Sigmoid colon (tissue), 6 donors: ENCODE measurements at regions not wholly inside any gene's neighbourhood (a gene's known extent, or its start where the extent isn't known, plus 50 kb on each side); places are given as distances from the start of the nearest gene placed in this dataset.

Source experiments
- DNase-seq: peaks from one replicate; pipeline ENCODE4 v3.0.0-alpha.2; 2019
- H3K27ac ChIP-seq, 4 donors: fragments of 200-600 bp; sonication (generic); one replicate each; pipeline ENCODE4 v1.5.1; 2016 to 2019; ENCODE audit warnings: mild to moderate bottlenecking in 1 of 4
- H3K27me3 ChIP-seq, 3 donors: fragments of 200-600 bp; sonication (generic); one replicate each; pipeline ENCODE4 v1.5.1; 2019; ENCODE audit warnings: mild to moderate bottlenecking in 1 of 3
- H3K36me3 ChIP-seq, 4 donors: fragments of 200-600 bp; sonication (generic); one replicate each; pipeline ENCODE4 v1.5.1; 2016 to 2019
- H3K4me1 ChIP-seq, 4 donors: fragments of 200-600 bp; sonication (generic); one replicate each; pipeline ENCODE4 v1.5.1; 2017 to 2019
- H3K4me3 ChIP-seq, 4 donors: fragments of 200-600 bp; sonication (generic); one replicate each; pipeline ENCODE4 v1.5.1; 2017 to 2019; ENCODE audit warnings: mild to moderate bottlenecking in 2 of 4, moderate library complexity in 1 of 4
- H3K9me3 ChIP-seq, 4 donors: fragments of 200-600 bp in 3 of 4; sonication (generic) in 3 of 4; one replicate each; pipeline versions ENCODE4 v1.5.1 to v1.6.1; 2013 to 2019
- EP300 ChIP-seq, 4 donors: sonication (generic); formaldehyde crosslinking; IDR thresholded peaks; one replicate each; pipeline ENCODE4 v1.6.1; 2017; ENCODE audit warnings: antibody characterized with exemption in 4 of 4
- POLR2A ChIP-seq, 2 donors: fragments of 450-650 bp; IDR thresholded peaks; one replicate each; pipeline ENCODE4 v1.6.1; 2016; ENCODE audit warnings: antibody characterized with exemption in 2 of 2, mild to moderate bottlenecking in 2 of 2, moderate library complexity in 2 of 2
- POLR2AphosphoS5 ChIP-seq, 4 donors: sonication (generic); formaldehyde crosslinking; IDR thresholded peaks; one replicate each; pipeline ENCODE4 v1.6.1; 2017; ENCODE audit warnings: antibody characterized with exemption in 4 of 4
- WGBS, 2 donors: extraction: QIAGEN DNeasy Blood & Tissue Kit; methylation state at CpG; one replicate each; pipeline ENCODE4 v1.1.7; 2013; 5-methylcytosine and 5-hydroxymethylcytosine counted together
- intact Hi-C: fragments of 100-400 bp; cut with DNase I; formaldehyde crosslinking; loops from one replicate; pipeline ENCODE4 v1.15.1; 2023
- TF ChIP-seq, protein P1 (sequence below), 4 experiments: fragments of 450-650 bp in 3 of 4; fragments of 200-600 bp in 1 of 4; IDR thresholded peaks; one replicate each; pipeline ENCODE4 v1.5.1; 2016 to 2019; ENCODE audit warnings: antibody characterized with exemption in 4 of 4, mild to moderate bottlenecking in 3 of 4, moderate library complexity in 2 of 4
- donor health status: healthy with polysubstance abuse.
- donor health status: healthy.

DNA sequence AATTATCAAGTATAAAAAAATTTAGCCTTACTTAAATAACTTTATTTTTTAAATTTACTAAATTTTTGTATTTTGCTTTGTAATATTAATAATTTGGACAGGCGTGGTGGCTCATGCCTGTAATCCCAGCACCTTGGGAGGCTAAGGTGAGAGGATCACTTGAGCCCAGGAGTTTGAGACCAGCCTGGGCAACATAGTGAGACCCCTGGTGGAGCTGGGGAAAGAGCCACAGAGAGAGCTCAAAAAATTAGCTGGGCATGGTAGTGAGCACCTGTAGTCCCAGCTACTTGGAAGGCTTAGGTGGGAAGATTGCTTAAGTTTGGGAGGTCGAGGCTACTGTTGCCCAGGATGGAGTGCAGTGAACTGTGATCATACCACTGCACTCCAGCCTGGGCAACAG, 143.5 kb downstream of the B3GNT2 start:
- intact Hi-C loops = no loop called here
- WGBS, 2 donors = 88 to 90% methylated on average over 2 of the region's 2 CpGs
- H3K4me1 ChIP-seq = peaks cover 0 to 34% (median 15%) of the 10 kb centered on the region in 4 donors

DNA sequence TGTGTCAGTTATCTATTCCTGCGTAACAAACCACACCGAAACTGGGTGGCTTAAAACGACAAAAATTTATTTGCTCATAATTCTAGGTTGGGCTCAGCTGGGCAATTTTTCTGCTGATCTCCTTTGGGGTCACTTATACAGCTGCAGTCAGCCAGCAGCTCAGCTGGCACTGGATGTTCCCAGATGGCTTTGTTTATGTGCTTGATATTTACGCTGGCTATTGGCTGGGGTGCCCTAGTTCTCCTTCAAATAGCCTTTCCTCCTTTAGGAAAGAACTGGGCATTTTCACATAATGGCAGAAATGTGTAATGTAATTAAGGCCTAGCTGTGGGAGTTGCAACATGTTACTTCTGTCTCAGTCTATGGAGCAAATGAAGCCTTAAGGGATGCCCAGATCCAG, 142.2 kb downstream of the B3GNT2 start:
- no peaks in the 10 kb centered on the region for H3K36me3 ChIP-seq
- no peak for TF ChIP-seq POLR2A (IDR thresholded peaks at IDR 0.05)
- TF ChIP-seq, protein P1, sequence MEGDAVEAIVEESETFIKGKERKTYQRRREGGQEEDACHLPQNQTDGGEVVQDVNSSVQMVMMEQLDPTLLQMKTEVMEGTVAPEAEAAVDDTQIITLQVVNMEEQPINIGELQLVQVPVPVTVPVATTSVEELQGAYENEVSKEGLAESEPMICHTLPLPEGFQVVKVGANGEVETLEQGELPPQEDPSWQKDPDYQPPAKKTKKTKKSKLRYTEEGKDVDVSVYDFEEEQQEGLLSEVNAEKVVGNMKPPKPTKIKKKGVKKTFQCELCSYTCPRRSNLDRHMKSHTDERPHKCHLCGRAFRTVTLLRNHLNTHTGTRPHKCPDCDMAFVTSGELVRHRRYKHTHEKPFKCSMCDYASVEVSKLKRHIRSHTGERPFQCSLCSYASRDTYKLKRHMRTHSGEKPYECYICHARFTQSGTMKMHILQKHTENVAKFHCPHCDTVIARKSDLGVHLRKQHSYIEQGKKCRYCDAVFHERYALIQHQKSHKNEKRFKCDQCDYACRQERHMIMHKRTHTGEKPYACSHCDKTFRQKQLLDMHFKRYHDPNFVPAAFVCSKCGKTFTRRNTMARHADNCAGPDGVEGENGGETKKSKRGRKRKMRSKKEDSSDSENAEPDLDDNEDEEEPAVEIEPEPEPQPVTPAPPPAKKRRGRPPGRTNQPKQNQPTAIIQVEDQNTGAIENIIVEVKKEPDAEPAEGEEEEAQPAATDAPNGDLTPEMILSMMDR (IDR thresholded peaks at IDR 0.05) = no peak
- TF ChIP-seq POLR2AphosphoS5 (IDR thresholded peaks at IDR 0.05) = no peak
- TF ChIP-seq EP300 (IDR thresholded peaks at IDR 0.05) = no peak
- intact Hi-C loops = no loop called here
- DNase-seq = no peak
- 90 to 92% methylated on average over 4 of the region's 4 CpGs for WGBS, 2 donors
- peak overlapping the region in 1 of 4 donors; percentile 33 for H3K27ac ChIP-seq
- no peaks in the 10 kb centered on the region for H3K27me3 ChIP-seq
- H3K4me1 ChIP-seq = peaks cover 0 to 34% (median 15%) of the 10 kb centered on the region in 4 donors
- no peak overlapping the region for H3K4me3 ChIP-seq
- no peaks in the 10 kb centered on the region for H3K9me3 ChIP-seq

More for the DNA sequence above, 143.5 kb downstream of the B3GNT2 start:
- Histone ChIP-seq H3K9me3 (no peaks in the 10 kb centered on the region), H3K36me3 (no peaks in the 10 kb centered on the region), H3K27ac (no peak overlapping the region), H3K27me3 (no peaks in the 10 kb centered on the region), H3K4me3 (no peak overlapping the region)
- no peak for DNase-seq
- TF ChIP-seq POLR2AphosphoS5 (IDR thresholded peaks at IDR 0.05) = no peak
- no peak for TF ChIP-seq POLR2A (IDR thresholded peaks at IDR 0.05)
- no peak for TF ChIP-seq EP300 (IDR thresholded peaks at IDR 0.05)
- TF ChIP-seq, protein P1 (IDR thresholded peaks at IDR 0.05) = no peak

DNA sequence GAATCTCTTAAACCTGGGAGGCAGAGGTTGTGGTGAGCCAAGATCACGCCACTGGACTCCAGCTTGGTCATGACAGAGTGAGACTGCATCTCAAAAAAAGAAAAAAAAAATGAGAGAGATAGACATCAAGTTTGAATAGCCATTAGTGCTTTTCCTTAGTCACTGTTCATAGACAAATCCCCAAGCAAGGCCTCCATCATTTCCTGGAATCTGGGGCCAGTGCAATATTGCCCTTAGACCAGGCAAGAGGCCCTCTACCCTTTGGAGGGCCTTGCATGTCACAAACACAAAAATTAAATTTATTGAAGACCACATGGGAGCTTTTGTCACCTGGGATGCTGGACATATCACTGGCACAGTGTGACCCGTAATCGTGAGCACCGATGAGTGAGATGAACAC, 141.5 kb downstream of the B3GNT2 start:
- TF ChIP-seq POLR2AphosphoS5 (IDR thresholded peaks at IDR 0.05) (no peak), EP300 (IDR thresholded peaks at IDR 0.05) (no peak), POLR2A (IDR thresholded peaks at IDR 0.05) (no peak)
- TF ChIP-seq, protein P1 (IDR thresholded peaks at IDR 0.05) = no peak
- Histone ChIP-seq H3K4me1 (peaks cover 0 to 36% (median 15%) of the 10 kb centered on the region in 4 donors), H3K4me3 (no peak overlapping the region), H3K27ac (peak overlapping the region in 1 of 4 donors; percentile 33), H3K27me3 (no peaks in the 10 kb centered on the region), H3K9me3 (no peaks in the 10 kb centered on the region), H3K36me3 (no peaks in the 10 kb centered on the region)
- intact Hi-C loops = no loop called here
- no peak for DNase-seq
- 95 to 98% methylated on average over 4 of the region's 4 CpGs for WGBS, 2 donors

DNA sequence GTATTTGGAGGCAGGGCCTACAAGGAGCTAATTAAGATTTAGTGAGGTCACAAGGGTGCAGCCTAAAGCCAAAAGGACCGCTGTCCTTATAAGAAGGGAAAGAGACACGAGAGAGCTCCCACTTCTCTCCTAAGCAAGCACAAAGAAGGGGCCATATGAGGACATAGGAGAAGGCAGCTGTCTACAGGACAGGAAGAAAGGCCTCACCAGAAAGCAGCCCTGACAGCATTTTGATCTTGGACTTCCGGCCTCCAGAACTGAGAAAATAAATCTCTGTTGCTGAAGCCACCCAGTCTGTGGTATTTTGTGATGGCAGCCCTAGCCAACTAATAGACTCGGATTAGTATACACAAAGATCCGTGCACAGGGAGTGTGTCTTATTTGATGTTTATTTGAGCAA, 139.7 kb downstream of the B3GNT2 start:
- H3K4me3 ChIP-seq = no peak overlapping the region
- no peaks in the 10 kb centered on the region for H3K27me3 ChIP-seq
- no peak for TF ChIP-seq POLR2A (IDR thresholded peaks at IDR 0.05)
- TF ChIP-seq, protein P1 (IDR thresholded peaks at IDR 0.05) = no peak
- TF ChIP-seq POLR2AphosphoS5 (IDR thresholded peaks at IDR 0.05) = no peak
- TF ChIP-seq EP300 (IDR thresholded peaks at IDR 0.05) = no peak
- no peaks in the 10 kb centered on the region for H3K9me3 ChIP-seq
- DNase-seq = no peak
- WGBS, 2 donors = 79 to 85% methylated on average over 5 of the region's 5 CpGs
- intact Hi-C loops = no loop called here
- peaks cover 0 to 19% (median 3%) of the 10 kb centered on the region in 4 donors for H3K4me1 ChIP-seq
- no peaks in the 10 kb centered on the region for H3K36me3 ChIP-seq
- H3K27ac ChIP-seq = no peak overlapping the region

DNA sequence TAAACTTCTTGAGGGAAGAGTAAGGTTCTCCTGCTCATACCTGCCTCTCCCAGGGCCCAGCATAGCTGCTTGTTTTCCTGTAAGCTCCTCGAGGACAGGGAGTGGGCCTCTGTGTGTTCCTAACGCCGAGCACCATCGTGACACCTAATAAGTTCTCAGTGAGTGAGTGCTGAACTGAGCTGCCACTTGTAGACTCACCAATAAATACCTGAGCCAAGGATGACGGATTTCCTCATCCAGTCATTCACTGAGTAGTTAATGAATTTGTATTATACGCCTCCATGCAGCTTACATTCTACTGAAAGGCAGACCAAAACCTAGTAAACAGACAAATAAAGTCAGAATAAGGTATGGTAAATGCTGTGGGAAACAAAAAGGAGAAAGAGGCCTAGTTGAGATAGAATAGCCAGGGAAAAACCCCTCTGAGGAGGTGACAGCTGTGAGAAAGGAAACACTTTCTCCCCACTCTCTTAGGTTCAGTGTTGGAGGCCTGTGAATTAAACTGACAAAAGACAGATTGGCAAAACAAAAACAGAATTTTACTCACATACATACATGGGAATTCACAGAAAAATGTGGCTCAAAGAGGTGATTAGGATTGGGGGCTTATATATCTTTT, 138.6 kb downstream of the B3GNT2 start:
- no peak for DNase-seq
- H3K36me3 ChIP-seq = no peaks in the 10 kb centered on the region
- WGBS, 2 donors = 83 to 87% methylated on average over 6 of the region's 6 CpGs
- intact Hi-C loops = no loop called here
- peaks cover 0 to 12% (median 1%) of the 10 kb centered on the region in 4 donors for H3K4me1 ChIP-seq
- H3K27ac ChIP-seq = no peak overlapping the region
- no peak for TF ChIP-seq EP300 (IDR thresholded peaks at IDR 0.05)
- TF ChIP-seq, protein P1 (IDR thresholded peaks at IDR 0.05) = no peak
- H3K27me3 ChIP-seq = no peaks in the 10 kb centered on the region
- H3K9me3 ChIP-seq = no peaks in the 10 kb centered on the region
- H3K4me3 ChIP-seq = no peak overlapping the region
